CD4-positive, alpha-beta memory T cell (primary cell): ENCODE measurements at regions not wholly inside any gene's neighbourhood (a gene's known extent, or its start where the extent isn't known, plus 50 kb on each side); places are given as distances from the start of the nearest gene placed in this dataset.

Experiments used
- CTCF ChIA-PET: fragments of 350-600 bp; sonication (Branson Sonifier 250); formaldehyde crosslinking; loops from one replicate; lab custom pipeline; 2021; ENCODE audit warnings: inconsistent platforms; ENCODE audit not compliant: partially characterized antibody; lab: Charles Lee
- POLR2A ChIA-PET: fragments of 350-600 bp; sonication (Branson Sonifier 250); formaldehyde crosslinking; loops from one replicate; lab custom pipeline; 2021; ENCODE audit not compliant: partially characterized antibody; lab: Charles Lee
- DNase-seq, 5 donors: peaks; one replicate each; pipeline versions ENCODE4 v3.0.0 to v3.0.0-alpha.2; 2020 to 2022; ENCODE audit warnings: mixed read lengths in 1 of 5
- H3K27ac ChIP-seq: one replicate; pipeline ENCODE4 v1.7.0; 2013; ENCODE audit warnings: low read depth, low read length
- H3K27me3 ChIP-seq: 2 replicates; pipeline ENCODE4 v1.7.0; 2013; ENCODE audit warnings: mild to moderate bottlenecking, low read length, moderate library complexity; ENCODE audit not compliant: insufficient read depth
- H3K36me3 ChIP-seq: 2 replicates; pipeline ENCODE4 v1.7.0; 2013; ENCODE audit warnings: mild to moderate bottlenecking, low read length, moderate library complexity; ENCODE audit not compliant: insufficient read depth
- H3K4me1 ChIP-seq: 2 replicates; pipeline ENCODE4 v1.7.0; 2013; ENCODE audit warnings: mild to moderate bottlenecking, low read length, moderate library complexity; ENCODE audit not compliant: insufficient read depth
- H3K4me3 ChIP-seq, 2 donors: one replicate each; pipeline ENCODE4 v1.7.0; 2013; ENCODE audit warnings: low read length in 2 of 2, mild to moderate bottlenecking in 1 of 2
- H3K9me3 ChIP-seq, 2 donors: one replicate each; pipeline ENCODE4 v1.7.0; 2013; ENCODE audit warnings: low read length in 2 of 2, control low read depth in 1 of 2; ENCODE audit not compliant: control insufficient read depth in 1 of 2
- H3K27ac Mint-ChIP-seq, 7 donors: one replicate each; pipeline ENCODE4 v1.8.0; 2020 to 2021; ENCODE audit warnings: mixed read lengths in 7 of 7, mild to moderate bottlenecking in 6 of 7, inconsistent platforms in 3 of 7, moderate library complexity in 3 of 7
- H3K27me3 Mint-ChIP-seq, 2 donors: one replicate each; pipeline ENCODE4 v1.8.0; 2020 to 2021; ENCODE audit warnings: mixed read lengths in 2 of 2
- H3K36me3 Mint-ChIP-seq, 2 donors: one replicate each; pipeline ENCODE4 v1.8.0; 2020 to 2021; ENCODE audit warnings: mixed read lengths in 2 of 2, inconsistent platforms in 1 of 2, mild to moderate bottlenecking in 1 of 2
- H3K4me1 Mint-ChIP-seq, 4 donors: one replicate each; pipeline ENCODE4 v1.8.0; 2020 to 2021; ENCODE audit warnings: mixed read lengths in 4 of 4, mild to moderate bottlenecking in 1 of 4
- H3K4me3 Mint-ChIP-seq, 8 donors: one replicate each; pipeline ENCODE4 v1.8.0; 2020 to 2021; ENCODE audit warnings: mixed read lengths in 8 of 8, mild to moderate bottlenecking in 7 of 8, moderate library complexity in 6 of 8, inconsistent platforms in 3 of 8
- H3K9me3 Mint-ChIP-seq, 8 donors: one replicate each; pipeline ENCODE4 v1.8.0; 2020 to 2021; ENCODE audit warnings: mixed read lengths in 8 of 8, mild to moderate bottlenecking in 5 of 8, inconsistent platforms in 3 of 8, moderate library complexity in 1 of 8
- intact Hi-C: fragments of 100-400 bp; cut with micrococcal nuclease; formaldehyde crosslinking; loops from one replicate; pipeline ENCODE4 v1.15.1; 2023

GRCh38 chr14:26067341-26067740 is 530.5 kb downstream of the NOVA1 start:
- Mint-ChIP-seq H3K9me3 (peaks cover 0 to 28% (median 9%) of the 10 kb centered on the region in 8 donors), H3K36me3 (no peaks in the 10 kb centered on the region), H3K27me3 (no peaks in the 10 kb centered on the region), H3K27ac (no peak overlapping the region), H3K4me3 (no peak overlapping the region), H3K4me1 (no peaks in the 10 kb centered on the region)
- Histone ChIP-seq H3K27me3 (no peaks in the 10 kb centered on the region), H3K4me1 (no peaks in the 10 kb centered on the region), H3K4me3 (no peak overlapping the region), H3K36me3 (no peaks in the 10 kb centered on the region), H3K27ac (no peak overlapping the region), H3K9me3 (no peaks in the 10 kb centered on the region)
- ChIA-PET CTCF (no interaction called here), POLR2A (no interaction called here)
- DNase-seq: no peak
- intact Hi-C loops: no loop called here

GRCh38 chr14:26056036-26056616 is 541.7 kb downstream of the NOVA1 start:
- peaks cover 6 to 40% (median 19%) of the 10 kb centered on the region in 8 donors for H3K9me3 Mint-ChIP-seq
- Histone ChIP-seq H3K36me3 (no peaks in the 10 kb centered on the region), H3K4me1 (no peaks in the 10 kb centered on the region), H3K27ac (no peak overlapping the region), H3K9me3 (no peaks in the 10 kb centered on the region), H3K27me3 (no peaks in the 10 kb centered on the region), H3K4me3 (no peak overlapping the region)
- H3K27ac Mint-ChIP-seq: no peak overlapping the region
- H3K36me3 Mint-ChIP-seq: no peaks in the 10 kb centered on the region
- no peak for DNase-seq
- intact Hi-C loops: no loop called here
- no peak overlapping the region for H3K4me3 Mint-ChIP-seq
- ChIA-PET POLR2A (no interaction called here), CTCF (no interaction called here)
- no peaks in the 10 kb centered on the region for H3K27me3 Mint-ChIP-seq
- no peaks in the 10 kb centered on the region for H3K4me1 Mint-ChIP-seq

- DNase-seq: no peak
- no peak overlapping the region for H3K4me3 ChIP-seq
- Mint-ChIP-seq H3K27me3 (no peaks in the 10 kb centered on the region), H3K4me1 (no peaks in the 10 kb centered on the region), H3K4me3 (no peak overlapping the region), H3K36me3 (no peaks in the 10 kb centered on the region), H3K27ac (no peak overlapping the region), H3K9me3 (peaks cover 0 to 20% (median 11%) of the 10 kb centered on the region in 8 donors)
- H3K27ac ChIP-seq: no peak overlapping the region
- ChIA-PET CTCF (no interaction called here), POLR2A (no interaction called here)
- no peaks in the 10 kb centered on the region for H3K27me3 ChIP-seq
- no peaks in the 10 kb centered on the region for H3K9me3 ChIP-seq
- H3K4me1 ChIP-seq: no peaks in the 10 kb centered on the region
- intact Hi-C loops: no loop called here
- no peaks in the 10 kb centered on the region for H3K36me3 ChIP-seq
These were observed 565.5 kb downstream of the NOVA1 start for GRCh38 chr14:26032348-26032747.

GRCh38 chr14:26026384-26026783 is 571.4 kb downstream of the NOVA1 start:
- H3K27ac Mint-ChIP-seq: no peak overlapping the region
- Histone ChIP-seq H3K4me1 (no peaks in the 10 kb centered on the region), H3K36me3 (no peaks in the 10 kb centered on the region), H3K9me3 (peaks cover 0 to under 1% of the 10 kb centered on the region in 2 donors), H3K27ac (no peak overlapping the region), H3K4me3 (no peak overlapping the region), H3K27me3 (no peaks in the 10 kb centered on the region)
- H3K27me3 Mint-ChIP-seq: no peaks in the 10 kb centered on the region
- intact Hi-C loops: no loop called here
- ChIA-PET POLR2A (no interaction called here), CTCF (no interaction called here)
- H3K36me3 Mint-ChIP-seq: no peaks in the 10 kb centered on the region
- no peak overlapping the region for H3K4me3 Mint-ChIP-seq
- H3K4me1 Mint-ChIP-seq: no peaks in the 10 kb centered on the region
- DNase-seq: no peak
- peaks cover 2 to 27% (median 10%) of the 10 kb centered on the region in 8 donors for H3K9me3 Mint-ChIP-seq

GRCh38 chr14:26023967-26024366 is 573.9 kb downstream of the NOVA1 start:
- peaks cover 0 to 3% of the 10 kb centered on the region in 2 donors for H3K9me3 ChIP-seq
- no peaks in the 10 kb centered on the region for H3K36me3 ChIP-seq
- no peaks in the 10 kb centered on the region for H3K36me3 Mint-ChIP-seq
- H3K27ac Mint-ChIP-seq: no peak overlapping the region
- no peak for DNase-seq
- POLR2A ChIA-PET: no interaction called here
- no peak overlapping the region for H3K4me3 Mint-ChIP-seq
- CTCF ChIA-PET: no interaction called here
- no peaks in the 10 kb centered on the region for H3K27me3 ChIP-seq
- H3K27ac ChIP-seq: no peak overlapping the region
- no peak overlapping the region for H3K4me3 ChIP-seq
- H3K4me1 Mint-ChIP-seq: no peaks in the 10 kb centered on the region
- H3K4me1 ChIP-seq: no peaks in the 10 kb centered on the region
- H3K27me3 Mint-ChIP-seq: no peaks in the 10 kb centered on the region
- H3K9me3 Mint-ChIP-seq: peaks cover 0 to 28% (median 13%) of the 10 kb centered on the region in 8 donors
- intact Hi-C loops: no loop called here

- Histone ChIP-seq H3K36me3 (no peaks in the 10 kb centered on the region), H3K27me3 (no peaks in the 10 kb centered on the region), H3K4me1 (no peaks in the 10 kb centered on the region), H3K27ac (no peak overlapping the region), H3K9me3 (peaks cover 0 to 3% of the 10 kb centered on the region in 2 donors), H3K4me3 (no peak overlapping the region)
- DNase-seq: no peak
- Mint-ChIP-seq H3K9me3 (peaks cover 0 to 28% (median 10%) of the 10 kb centered on the region in 8 donors), H3K4me3 (no peak overlapping the region), H3K36me3 (no peaks in the 10 kb centered on the region), H3K4me1 (no peaks in the 10 kb centered on the region), H3K27ac (no peak overlapping the region), H3K27me3 (no peaks in the 10 kb centered on the region)
- CTCF ChIA-PET: no interaction called here
- intact Hi-C loops: no loop called here
- POLR2A ChIA-PET: no interaction called here
These were observed 576.1 kb downstream of the NOVA1 start for GRCh38 chr14:26021759-26022158.

GRCh38 chr14:26017270-26017669 is 580.6 kb downstream of the NOVA1 start:
- H3K9me3 ChIP-seq: peaks cover 0 to 3% of the 10 kb centered on the region in 2 donors
- no peak overlapping the region for H3K27ac ChIP-seq
- CTCF ChIA-PET: no interaction called here
- H3K27me3 Mint-ChIP-seq: no peaks in the 10 kb centered on the region
- no peak overlapping the region for H3K27ac Mint-ChIP-seq
- H3K4me3 Mint-ChIP-seq: no peak overlapping the region
- POLR2A ChIA-PET: no interaction called here
- no peaks in the 10 kb centered on the region for H3K4me1 ChIP-seq
- intact Hi-C loops: no loop called here
- no peaks in the 10 kb centered on the region for H3K27me3 ChIP-seq
- H3K36me3 Mint-ChIP-seq: no peaks in the 10 kb centered on the region
- no peak overlapping the region for H3K4me3 ChIP-seq
- no peaks in the 10 kb centered on the region for H3K36me3 ChIP-seq
- DNase-seq: no peak
- no peaks in the 10 kb centered on the region for H3K4me1 Mint-ChIP-seq
- H3K9me3 Mint-ChIP-seq: peaks cover 6 to 27% (median 14%) of the 10 kb centered on the region in 8 donors

- H3K4me3 Mint-ChIP-seq: no peak overlapping the region
- no peaks in the 10 kb centered on the region for H3K27me3 Mint-ChIP-seq
- Histone ChIP-seq H3K36me3 (no peaks in the 10 kb centered on the region), H3K27me3 (no peaks in the 10 kb centered on the region), H3K4me1 (no peaks in the 10 kb centered on the region), H3K27ac (no peak overlapping the region), H3K9me3 (no peaks in the 10 kb centered on the region), H3K4me3 (no peak overlapping the region)
- H3K4me1 Mint-ChIP-seq: no peaks in the 10 kb centered on the region
- intact Hi-C loops: no loop called here
- peaks cover 0 to 22% (median 14%) of the 10 kb centered on the region in 8 donors for H3K9me3 Mint-ChIP-seq
- H3K27ac Mint-ChIP-seq: no peak overlapping the region
- CTCF ChIA-PET: no interaction called here
- no peaks in the 10 kb centered on the region for H3K36me3 Mint-ChIP-seq
- no peak for DNase-seq
- POLR2A ChIA-PET: no interaction called here
These were observed 589.5 kb downstream of the NOVA1 start for GRCh38 chr14:26008290-26008689.
